Adipocyte (in vitro differentiated cells): ENCODE measurements at regions not wholly inside any gene's neighbourhood (a gene's known extent, or its start where the extent isn't known, plus 50 kb on each side); places are given as distances from the start of the nearest gene placed in this dataset.

Experiments
- DNase-seq: peaks from one replicate; pipeline ENCODE4 v3.0.0-alpha.2; 2015; ENCODE audit warnings: low read depth
- H3K27me3 ChIP-seq: replicated peaks from 2 replicates; pipeline ENCODE4 v1.7.0; 2013; ENCODE audit warnings: mild to moderate bottlenecking, low read length, moderate library complexity; ENCODE audit not compliant: control insufficient read depth, insufficient read depth
- H3K36me3 ChIP-seq: 2 replicates; pipeline ENCODE4 v1.7.0; 2013; ENCODE audit warnings: low read length, mild to moderate bottlenecking, moderate library complexity; ENCODE audit not compliant: control insufficient read depth, insufficient read depth, severe bottlenecking
- H3K4me1 ChIP-seq: 2 replicates; pipeline ENCODE4 v1.7.0; 2013; ENCODE audit warnings: mild to moderate bottlenecking, low read length, moderate library complexity; ENCODE audit not compliant: control insufficient read depth, insufficient read depth
- H3K4me3 ChIP-seq: 2 replicates; pipeline ENCODE4 v1.7.0; 2013; ENCODE audit warnings: mild to moderate bottlenecking, low read length, moderate library complexity
- H3K9ac ChIP-seq: 2 replicates; pipeline ENCODE4 v1.7.0; 2013; ENCODE audit warnings: mild to moderate bottlenecking, low read length, moderate library complexity
- H3K9me3 ChIP-seq: 2 replicates; pipeline ENCODE4 v1.7.0; 2013; ENCODE audit warnings: mild to moderate bottlenecking, low read length, moderate library complexity; ENCODE audit not compliant: control insufficient read depth

DNA sequence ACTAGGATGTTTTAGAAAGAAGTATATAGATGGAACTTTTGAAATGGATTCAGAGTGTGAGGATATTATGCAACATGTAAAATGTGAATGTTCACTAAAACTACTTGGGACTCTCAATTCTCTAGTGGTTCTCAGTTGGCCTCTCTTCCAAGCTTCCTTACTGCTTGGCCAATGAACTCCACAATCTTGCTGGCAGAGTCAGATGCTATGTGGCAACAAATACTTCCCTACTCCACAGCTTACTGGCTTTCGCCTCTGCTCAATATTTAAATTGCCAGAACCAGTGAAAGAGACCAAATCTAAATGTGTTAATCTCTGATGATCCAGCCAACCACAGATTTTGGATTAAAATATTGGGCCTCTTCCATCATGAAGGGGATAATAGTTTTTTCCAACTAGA, 138.4 kb downstream of the HTR1B start:
- no peaks in the 10 kb centered on the region for H3K9me3 ChIP-seq
- no peaks in the 10 kb centered on the region for H3K27me3 ChIP-seq
- peak overlapping the region; percentile 40 for H3K4me3 ChIP-seq
- H3K4me1 ChIP-seq = peaks cover 15% of the 10 kb centered on the region
- DNase-seq = no peak
- H3K36me3 ChIP-seq = no peaks in the 10 kb centered on the region
- no peak overlapping the region for H3K9ac ChIP-seq

DNA sequence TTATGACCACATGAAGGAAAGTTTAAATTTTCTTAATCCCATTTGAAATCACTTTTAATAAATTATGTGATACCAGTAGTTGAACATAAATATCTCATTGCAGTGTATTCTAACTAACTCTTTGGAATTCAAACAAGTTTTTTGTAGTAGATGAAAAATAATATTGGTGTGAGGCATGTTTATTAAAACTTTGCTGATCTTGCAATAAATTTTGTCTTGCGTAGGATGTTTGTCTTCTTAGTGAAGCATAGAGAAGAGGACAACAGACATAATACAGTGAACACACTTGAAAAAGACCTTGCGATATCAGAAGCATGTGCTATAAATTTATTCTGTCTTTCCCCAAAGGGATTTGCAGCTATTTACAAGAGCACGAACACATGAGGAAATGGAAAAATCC, 140.7 kb downstream of the HTR1B start:
- H3K4me3 ChIP-seq = no peak overlapping the region
- H3K9me3 ChIP-seq = no peaks in the 10 kb centered on the region
- no peaks in the 10 kb centered on the region for H3K27me3 ChIP-seq
- H3K36me3 ChIP-seq = no peaks in the 10 kb centered on the region
- DNase-seq = no peak
- no peak overlapping the region for H3K9ac ChIP-seq
- H3K4me1 ChIP-seq = peaks cover 15% of the 10 kb centered on the region

DNA sequence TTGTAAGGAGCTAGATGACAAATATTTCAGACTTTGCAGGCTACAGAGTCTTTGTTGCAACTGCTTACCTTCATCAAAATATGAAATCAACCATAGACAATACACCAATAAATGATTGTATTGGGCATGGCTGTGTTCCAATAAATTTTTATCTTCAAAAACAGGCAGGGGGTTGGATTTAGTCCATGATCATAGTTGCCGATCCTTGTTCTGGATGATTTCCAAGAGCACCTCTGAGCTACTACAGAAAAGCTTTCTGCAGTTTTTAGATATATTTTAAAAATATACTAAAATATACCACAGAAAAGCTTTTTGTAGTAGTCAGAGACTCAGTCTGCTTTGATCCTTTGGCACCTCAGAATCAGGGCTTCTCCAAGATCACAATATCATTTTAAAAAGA, 145.0 kb downstream of the HTR1B start:
- Histone ChIP-seq H3K4me1 (no peaks in the 10 kb centered on the region), H3K9ac (no peak overlapping the region), H3K4me3 (no peak overlapping the region), H3K27me3 (no peaks in the 10 kb centered on the region), H3K9me3 (no peaks in the 10 kb centered on the region), H3K36me3 (no peaks in the 10 kb centered on the region)
- DNase-seq = no peak

DNA sequence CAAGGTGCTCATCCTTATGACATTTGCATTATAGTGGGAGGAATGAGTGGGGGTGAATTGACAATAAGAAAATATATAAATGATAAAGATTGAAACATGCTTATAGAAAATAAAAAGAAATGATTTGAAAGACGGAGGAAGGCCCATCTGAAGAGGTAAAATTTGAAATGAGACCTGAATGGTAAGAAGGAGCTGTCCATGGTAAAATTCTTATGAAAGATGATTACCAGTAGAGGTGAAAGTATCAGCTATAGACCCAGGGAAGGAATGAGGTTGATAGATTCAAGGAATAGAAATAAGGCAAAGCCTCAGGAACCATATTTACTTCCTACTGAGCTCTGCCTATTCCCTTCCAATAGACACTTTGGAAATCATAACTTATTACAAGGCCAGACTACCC, 149.7 kb downstream of the HTR1B start:
- Histone ChIP-seq H3K9ac (no peak overlapping the region), H3K4me1 (no peaks in the 10 kb centered on the region), H3K27me3 (no peaks in the 10 kb centered on the region), H3K36me3 (no peaks in the 10 kb centered on the region), H3K4me3 (no peak overlapping the region), H3K9me3 (no peaks in the 10 kb centered on the region)
- DNase-seq = no peak

DNA sequence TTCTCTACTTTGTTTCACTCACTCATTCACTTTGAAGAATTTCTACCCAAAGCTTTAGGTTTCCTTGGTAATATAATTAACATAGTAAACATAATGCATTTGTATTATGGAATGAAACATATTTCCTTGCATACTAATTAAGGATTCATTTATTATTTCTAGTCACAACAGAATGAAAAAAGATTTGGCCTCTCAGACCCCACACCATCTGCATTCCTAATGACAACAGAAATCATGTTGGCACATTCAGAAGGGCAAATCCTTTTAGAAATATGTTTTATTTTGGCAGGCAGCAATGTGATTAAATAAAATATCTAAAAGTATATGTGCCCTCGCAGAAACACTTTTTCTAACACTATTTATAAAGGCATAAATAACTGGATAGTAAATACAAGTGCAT, 163.4 kb downstream of the HTR1B start:
- Histone ChIP-seq H3K4me3 (no peak overlapping the region), H3K9me3 (no peaks in the 10 kb centered on the region), H3K9ac (no peak overlapping the region), H3K4me1 (no peaks in the 10 kb centered on the region), H3K27me3 (no peaks in the 10 kb centered on the region), H3K36me3 (no peaks in the 10 kb centered on the region)
- no peak for DNase-seq

DNA sequence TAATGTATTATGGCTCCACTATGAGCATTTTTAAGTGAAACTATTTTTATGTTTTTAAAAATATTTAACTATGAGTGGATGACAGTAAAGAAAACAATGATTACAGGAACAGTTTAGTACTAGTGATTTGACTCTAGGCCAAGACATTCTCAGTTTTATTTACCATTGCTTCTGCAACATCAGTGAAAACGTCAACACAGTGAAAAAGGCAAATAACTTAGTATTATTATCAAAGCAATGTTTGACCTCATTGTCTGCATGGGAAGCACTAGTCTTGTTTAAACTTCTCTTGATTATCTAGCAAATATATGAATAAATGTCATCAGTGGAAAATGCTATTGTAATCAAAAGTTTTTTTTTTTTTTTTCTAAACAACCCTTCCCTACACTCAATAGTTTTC, 165.0 kb downstream of the HTR1B start:
- no peaks in the 10 kb centered on the region for H3K9me3 ChIP-seq
- peaks cover 8% of the 10 kb centered on the region for H3K4me1 ChIP-seq
- DNase-seq = peak; percentile 35
- H3K27me3 ChIP-seq = no peaks in the 10 kb centered on the region
- no peak overlapping the region for H3K9ac ChIP-seq
- no peaks in the 10 kb centered on the region for H3K36me3 ChIP-seq
- H3K4me3 ChIP-seq = no peak overlapping the region

DNA sequence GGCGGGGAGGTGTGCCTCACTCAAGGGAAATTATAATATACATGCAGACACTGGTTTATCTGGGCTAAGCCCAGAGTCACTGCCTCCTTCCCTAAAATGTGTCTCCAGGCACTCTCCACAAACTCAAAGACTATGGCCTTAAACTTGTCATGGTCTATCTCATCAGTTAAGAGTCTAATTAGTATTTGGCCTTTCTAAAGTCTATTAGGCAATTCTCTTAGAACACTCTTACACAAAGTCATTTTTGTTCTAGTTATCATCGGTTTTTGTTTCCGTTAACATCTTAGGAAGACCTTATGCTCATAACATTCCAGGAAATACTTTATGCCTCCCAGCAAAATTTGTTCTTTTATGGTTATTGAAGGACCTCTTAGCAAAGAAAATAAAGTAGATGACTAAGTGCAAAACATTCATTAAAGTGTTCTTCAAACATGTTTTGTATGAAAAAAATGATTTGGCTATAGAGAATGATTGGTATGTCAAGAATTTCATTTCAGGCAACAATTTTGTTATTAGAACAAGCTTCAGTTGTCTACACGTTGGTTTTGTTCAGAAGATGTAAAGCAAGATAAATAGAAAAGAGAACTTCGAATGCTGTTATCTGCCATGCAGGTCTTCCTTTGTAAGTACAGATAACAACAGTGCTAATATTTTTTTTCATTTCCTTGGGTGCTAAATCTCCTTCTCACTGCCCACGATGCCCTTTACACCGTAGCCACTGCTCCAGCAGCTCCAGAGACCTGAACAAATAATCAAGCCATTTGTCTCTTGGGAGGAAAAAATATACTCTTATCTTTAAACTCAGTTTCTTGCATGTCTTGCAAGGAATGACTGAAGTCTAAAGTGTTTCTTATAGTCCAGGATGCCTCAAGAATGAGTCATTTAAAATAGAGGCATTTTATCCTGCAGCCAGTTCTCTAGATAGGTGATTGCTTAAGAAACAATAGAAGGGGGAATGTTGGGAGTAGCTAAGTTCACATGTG, 170.4 kb downstream of the HTR1B start:
- Histone ChIP-seq H3K4me3 (no peak overlapping the region), H3K27me3 (no peaks in the 10 kb centered on the region), H3K36me3 (no peaks in the 10 kb centered on the region), H3K4me1 (peaks cover 21% of the 10 kb centered on the region), H3K9me3 (no peaks in the 10 kb centered on the region), H3K9ac (peak overlapping the region; percentile 65)
- peak; percentile 91 for DNase-seq

DNA sequence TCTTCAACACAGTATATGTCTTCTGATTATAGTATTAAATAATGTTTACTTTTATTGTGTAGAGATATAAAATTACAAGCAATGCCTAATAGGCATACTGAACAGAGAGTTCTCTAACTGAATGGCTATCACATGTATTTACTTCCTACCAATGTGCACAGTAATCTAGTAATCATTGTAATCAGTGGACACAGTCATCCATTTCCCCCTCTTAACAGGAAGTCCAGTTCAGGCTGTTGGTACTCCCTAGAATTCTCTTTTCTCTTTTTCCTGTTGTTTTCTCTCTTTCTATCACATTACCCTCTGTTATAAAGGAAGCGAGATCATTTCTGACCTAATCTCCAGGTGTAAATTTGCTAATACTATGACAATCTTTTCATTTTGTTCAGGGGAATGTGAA, 172.5 kb downstream of the HTR1B start:
- H3K4me3 ChIP-seq = no peak overlapping the region
- no peaks in the 10 kb centered on the region for H3K27me3 ChIP-seq
- peaks cover 21% of the 10 kb centered on the region for H3K4me1 ChIP-seq
- H3K36me3 ChIP-seq = no peaks in the 10 kb centered on the region
- DNase-seq = no peak
- no peak overlapping the region for H3K9ac ChIP-seq
- H3K9me3 ChIP-seq = no peaks in the 10 kb centered on the region

DNA sequence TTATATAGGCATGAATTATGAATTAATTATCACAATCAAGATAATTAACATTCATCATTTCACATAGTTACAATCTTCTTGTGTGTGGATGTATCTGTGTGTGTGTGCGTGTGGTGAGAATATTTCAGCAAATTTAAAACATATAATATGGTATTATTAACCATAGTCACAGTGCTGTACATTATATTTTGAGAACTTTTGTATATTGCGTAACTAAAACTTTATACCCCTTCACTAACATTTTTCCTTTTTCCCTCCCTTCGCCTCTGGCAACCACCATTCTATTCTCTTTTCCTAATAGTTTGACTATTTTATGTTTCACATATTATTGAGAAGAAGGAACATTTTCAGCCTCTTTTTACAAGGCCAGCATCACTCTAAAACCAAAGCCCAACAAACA, 176.8 kb downstream of the HTR1B start:
- no peak overlapping the region for H3K9ac ChIP-seq
- no peak for DNase-seq
- H3K4me1 ChIP-seq = peaks cover under 1% of the 10 kb centered on the region
- H3K4me3 ChIP-seq = no peak overlapping the region
- H3K36me3 ChIP-seq = no peaks in the 10 kb centered on the region
- H3K9me3 ChIP-seq = peaks cover under 1% of the 10 kb centered on the region
- no peaks in the 10 kb centered on the region for H3K27me3 ChIP-seq

DNA sequence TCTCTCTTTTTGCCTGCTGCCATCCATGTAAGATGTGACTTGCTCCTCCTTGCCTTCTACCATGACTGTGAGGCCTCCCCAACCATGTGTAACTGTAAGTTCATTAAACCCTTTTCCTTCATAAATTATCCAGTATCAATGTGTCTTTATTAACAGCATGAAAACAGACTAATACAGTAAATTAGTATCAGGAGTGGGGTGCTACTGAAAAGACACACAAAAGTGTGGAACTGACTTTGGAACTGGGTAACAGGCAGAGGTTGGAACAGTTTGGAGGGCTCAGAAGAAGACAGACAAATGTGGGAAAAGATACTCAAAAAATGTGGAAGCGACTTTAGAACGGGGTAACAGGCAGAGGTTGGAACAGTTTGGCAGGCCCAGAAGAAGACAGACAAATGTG, 189.4 kb downstream of the HTR1B start:
- Histone ChIP-seq H3K4me3 (no peak overlapping the region), H3K36me3 (no peaks in the 10 kb centered on the region), H3K4me1 (no peaks in the 10 kb centered on the region), H3K9me3 (peaks cover 20% of the 10 kb centered on the region), H3K27me3 (no peaks in the 10 kb centered on the region), H3K9ac (no peak overlapping the region)
- DNase-seq = no peak

DNA sequence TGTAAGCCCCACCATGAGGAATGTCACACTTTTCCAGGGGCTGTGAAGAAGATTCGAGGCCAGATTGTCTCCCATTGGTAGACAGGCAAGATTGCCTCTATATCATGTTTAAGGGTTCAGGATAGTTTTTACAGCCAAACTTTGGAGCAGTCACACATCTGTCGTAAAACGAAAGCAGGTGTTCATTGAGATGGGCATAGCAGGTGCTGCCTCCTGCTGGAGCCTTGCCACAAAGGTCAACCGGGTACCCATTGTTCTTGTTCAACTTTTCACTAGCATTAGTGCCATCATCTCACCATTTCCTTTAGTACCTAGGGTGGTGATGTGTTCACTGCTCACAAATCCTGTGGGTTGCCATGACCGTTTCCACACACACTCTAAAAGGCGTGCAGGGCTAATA, 198.3 kb downstream of the HTR1B start:
- Histone ChIP-seq H3K4me3 (no peak overlapping the region), H3K9ac (no peak overlapping the region), H3K4me1 (no peaks in the 10 kb centered on the region), H3K9me3 (no peaks in the 10 kb centered on the region), H3K27me3 (no peaks in the 10 kb centered on the region), H3K36me3 (no peaks in the 10 kb centered on the region)
- DNase-seq = no peak

DNA sequence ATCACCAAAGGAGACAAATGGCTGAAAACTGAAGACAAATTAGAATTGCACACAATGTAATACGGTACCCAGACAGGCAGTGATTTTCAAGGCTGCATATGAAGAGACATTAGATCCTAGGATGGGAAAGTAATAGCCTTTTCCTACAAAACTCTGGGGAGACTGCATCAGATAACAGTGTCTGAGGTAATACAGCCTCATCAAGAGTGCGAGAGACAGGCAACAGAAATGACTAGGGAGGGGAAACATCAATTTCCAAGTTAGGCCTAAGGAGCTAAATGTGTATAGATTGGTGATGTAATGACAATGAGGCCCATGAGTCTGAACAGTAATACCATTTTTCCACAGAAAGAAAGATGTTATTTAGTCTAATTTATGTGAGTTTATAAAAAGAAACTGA, 200.3 kb downstream of the HTR1B start:
- H3K4me1 ChIP-seq = no peaks in the 10 kb centered on the region
- peaks cover 3% of the 10 kb centered on the region for H3K9me3 ChIP-seq
- H3K4me3 ChIP-seq = no peak overlapping the region
- no peaks in the 10 kb centered on the region for H3K27me3 ChIP-seq
- H3K9ac ChIP-seq = no peak overlapping the region
- no peaks in the 10 kb centered on the region for H3K36me3 ChIP-seq
- DNase-seq = no peak
